ENCODE measurements at regions not wholly inside any gene's neighbourhood (a gene's known extent, or its start where the extent isn't known, plus 50 kb on each side); places are given as distances from the start of the nearest gene placed in this dataset.

GRCh38 chr2:199558156-199558555 lies 100.4 kb upstream of the SATB2 start:
- TF ChIP-seq CHD2 (IDR thresholded peaks at IDR 0.05; ENCODE audit: low read length, partially characterized antibody) (no peak), CTCF (IDR thresholded peaks at IDR 0.05) (no peak), USF2 (IDR thresholded peaks at IDR 0.05; ENCODE audit: borderline replicate concordance, low read depth, low read length) (no peak), EZH2phosphoT487 (IDR thresholded peaks at IDR 0.05; ENCODE audit: borderline replicate concordance, low read depth) (no peak), POLR2AphosphoS5 (IDR thresholded peaks at IDR 0.05; ENCODE audit: low read depth, low read length) (no peak), SMC3 (IDR thresholded peaks at IDR 0.05; ENCODE audit: low read depth, low read length) (no peak), MAX (IDR thresholded peaks at IDR 0.05; ENCODE audit: low read depth) (no peak), SIN3A (IDR thresholded peaks at IDR 0.05; ENCODE audit: borderline replicate concordance, low read depth, low read length) (no peak), ZBTB33 (IDR thresholded peaks at IDR 0.05; ENCODE audit: borderline replicate concordance, low read depth) (no peak), REST (IDR thresholded peaks at IDR 0.05; ENCODE audit: low read depth, low read length) (no peak)

All from SK-N-SH (cell line).